Heart right ventricle (tissue), 16 donors: ENCODE measurements at regions not wholly inside any gene's neighbourhood (a gene's known extent, or its start where the extent isn't known, plus 50 kb on each side); places are given as distances from the start of the nearest gene placed in this dataset.

Source experiments
- ATAC-seq, 8 donors: fragments of 200-7000 bp; cut with Tn5 transposase; one replicate each; pipeline ENCODE4 v1.9.1; 2020; ENCODE audit warnings: mild to moderate bottlenecking in 8 of 8, moderate library complexity in 8 of 8, moderate number of reproducible peaks in 1 of 8
- DNase-seq, 2 donors: peaks; one replicate each; pipeline ENCODE4 v3.0.0-alpha.2; 2020
- H3K27ac ChIP-seq, 10 donors: fragments of 200-600 bp; sonication (generic) in 2 of 10; one replicate each; pipeline versions ENCODE4 v1.5.0 to v1.8.0; 2020 to 2022; ENCODE audit warnings: mild to moderate bottlenecking in 3 of 10
- H3K27me3 ChIP-seq, 7 donors: fragments of 200-600 bp; one replicate each; pipeline ENCODE4 v1.8.0; 2021 to 2022; ENCODE audit warnings: mild to moderate bottlenecking in 2 of 7
- H3K36me3 ChIP-seq, 9 donors: fragments of 200-600 bp; sonication (generic) in 1 of 9; one replicate each; pipeline versions ENCODE4 v1.5.0 to v1.8.0; 2020 to 2022; ENCODE audit warnings: mild to moderate bottlenecking in 2 of 9
- H3K4me1 ChIP-seq, 9 donors: fragments of 200-600 bp; sonication (generic) in 1 of 9; one replicate each; pipeline versions ENCODE4 v1.5.0 to v1.8.0; 2020 to 2022; ENCODE audit warnings: mild to moderate bottlenecking in 4 of 9
- H3K4me3 ChIP-seq, 10 donors: fragments of 200-600 bp; sonication (generic) in 2 of 10; one replicate each; pipeline versions ENCODE4 v1.5.0 to v1.8.0; 2020 to 2022; ENCODE audit warnings: mild to moderate bottlenecking in 7 of 10, moderate library complexity in 2 of 10
- H3K9me3 ChIP-seq, 11 donors: fragments of 200-600 bp in 10 of 11; sonication (generic) in 2 of 11; one replicate each; pipeline versions ENCODE4 v1.5.0 to v1.8.0; 2013 to 2022; ENCODE audit warnings: mild to moderate bottlenecking in 2 of 11, control low read depth in 1 of 11, moderate library complexity in 1 of 11
- WGBS, 2 donors: extraction: QIAGEN DNeasy Blood & Tissue Kit; methylation state at CpG; one replicate each; pipeline ENCODE4 v1.1.7; 2013; ENCODE audit warnings: inconsistent platforms in 1 of 2; 5-methylcytosine and 5-hydroxymethylcytosine counted together
- intact Hi-C, 10 donors: fragments of 100-400 bp; cut with DNase I; formaldehyde crosslinking; loops; one replicate each; pipeline versions ENCODE4 v1.11.1 to v1.14.2; 2022
- TF ChIP-seq, protein P1 (sequence below), 9 donors: fragments of 200-600 bp; sonication (generic) in 2 of 9; IDR thresholded peaks; one replicate each; pipeline versions ENCODE4 v1.5.0 to v1.8.0; 2021 to 2022; ENCODE audit warnings: antibody characterized with exemption in 9 of 9, mild to moderate bottlenecking in 5 of 9, moderate library complexity in 1 of 9
- donor health status: Arrhythmogenic right ventricular cardiomyopathy.
- donor health status: ischemic (EF 13 %, LVEDD 7.1; RV severe dilation, severe dysfunction).
- donor health status: healthy with polysubstance abuse.
- donor health status: DM: no; HTN: yes; CAD: no.
- donor health status: DM: no; HTN: no; CAD: no.
- donor health status: ischemic (EF 25% LVEDD 6.9; RV normal size, moderate dysfunction).
- donor health status: ischemic (EF 25% LVEDD 5.7; RV mildly dilated, moderate dysfunction).
- donor health status: healthy.
- donor health status: DM: yes; HTN: yes; CAD: no.
- donor health status: Ischemic cardiomyopathy.
- donor health status: ischemic (EF 35%, LVEDD 5.7; RV mildly dilated, moderate dysfunction).
- donor health status: nonischemic (EF 11% LVEDD 7.7; RV severe dilation, severe dysfunction).
- donor health status: DM: yes; HTN: yes; CAD: no.
- donor health status: PGD.
- donor health status: ischemic (EF 29% LVEDD 5.4; RV normal size, mild dysfunction).
- donor health status: nonischemic (EF 23%, LVEDD 6.1; RV moderate dilation, normal function).

DNA sequence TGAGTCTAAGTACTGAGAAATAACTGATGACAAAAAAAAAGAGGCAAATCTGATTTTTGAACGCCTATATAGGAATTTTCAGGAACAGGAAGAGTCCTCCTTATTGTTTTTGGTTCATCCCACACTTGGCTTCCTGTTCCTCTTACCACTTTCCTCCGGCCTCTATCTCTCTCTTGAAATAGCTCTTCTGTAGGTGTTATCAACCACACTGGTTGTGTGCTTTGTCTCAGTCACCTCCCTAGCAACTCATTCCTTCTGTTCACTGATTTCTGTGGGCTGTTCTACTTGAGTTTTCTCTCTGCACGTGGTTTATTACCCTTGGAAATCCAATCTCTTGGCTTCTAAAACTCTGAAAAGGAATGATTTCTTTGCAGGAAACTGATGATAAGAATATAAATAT is 78.7 kb upstream of the C11orf87 start:
- 9 to 16% methylated on average over 3 of the region's 3 CpGs for WGBS, 2 donors
- ATAC-seq, result peak in 5 of 8 donors; percentile 52 to 79 (median 68)

DNA sequence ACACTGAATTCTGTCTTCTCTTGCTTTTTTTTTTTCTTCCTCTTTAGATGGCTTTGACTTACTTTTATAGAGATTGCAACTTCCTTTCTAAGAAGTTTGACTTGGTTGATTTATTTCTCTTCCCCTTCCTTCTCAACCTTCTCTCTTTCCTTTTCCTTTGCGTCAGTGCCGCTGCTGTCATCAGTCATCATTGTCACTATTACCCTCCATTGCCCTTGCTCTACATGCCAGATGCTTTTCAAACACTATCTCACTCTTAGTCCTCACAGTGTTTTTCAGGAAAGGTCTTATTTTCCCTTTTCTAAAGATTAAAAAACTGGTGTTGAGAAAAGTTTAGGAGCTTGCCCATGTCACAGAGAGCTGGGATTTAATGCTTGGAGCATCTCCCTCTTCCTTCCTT is 74.7 kb upstream of the C11orf87 start:
- Histone ChIP-seq H3K27ac (no peak overlapping the region), H3K27me3 (no peaks in the 10 kb centered on the region), H3K36me3 (no peaks in the 10 kb centered on the region), H3K9me3 (no peaks in the 10 kb centered on the region), H3K4me1 (peaks cover 0 to 12% (median 0%) of the 10 kb centered on the region in 9 donors), H3K4me3 (no peak overlapping the region)
- WGBS, 2 donors, result 36 to 40% methylated on average over 2 of the region's 2 CpGs
- TF ChIP-seq, protein P1, sequence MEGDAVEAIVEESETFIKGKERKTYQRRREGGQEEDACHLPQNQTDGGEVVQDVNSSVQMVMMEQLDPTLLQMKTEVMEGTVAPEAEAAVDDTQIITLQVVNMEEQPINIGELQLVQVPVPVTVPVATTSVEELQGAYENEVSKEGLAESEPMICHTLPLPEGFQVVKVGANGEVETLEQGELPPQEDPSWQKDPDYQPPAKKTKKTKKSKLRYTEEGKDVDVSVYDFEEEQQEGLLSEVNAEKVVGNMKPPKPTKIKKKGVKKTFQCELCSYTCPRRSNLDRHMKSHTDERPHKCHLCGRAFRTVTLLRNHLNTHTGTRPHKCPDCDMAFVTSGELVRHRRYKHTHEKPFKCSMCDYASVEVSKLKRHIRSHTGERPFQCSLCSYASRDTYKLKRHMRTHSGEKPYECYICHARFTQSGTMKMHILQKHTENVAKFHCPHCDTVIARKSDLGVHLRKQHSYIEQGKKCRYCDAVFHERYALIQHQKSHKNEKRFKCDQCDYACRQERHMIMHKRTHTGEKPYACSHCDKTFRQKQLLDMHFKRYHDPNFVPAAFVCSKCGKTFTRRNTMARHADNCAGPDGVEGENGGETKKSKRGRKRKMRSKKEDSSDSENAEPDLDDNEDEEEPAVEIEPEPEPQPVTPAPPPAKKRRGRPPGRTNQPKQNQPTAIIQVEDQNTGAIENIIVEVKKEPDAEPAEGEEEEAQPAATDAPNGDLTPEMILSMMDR (IDR thresholded peaks at IDR 0.05), result no peak
- DNase-seq, result no peak
- intact Hi-C loops, result no loop called here
- peak in 2 of 8 donors; percentile 67 to 71 for ATAC-seq

More for the DNA sequence above, 78.7 kb upstream of the C11orf87 start:
- Histone ChIP-seq H3K4me1 (peaks cover 0 to 12% (median 0%) of the 10 kb centered on the region in 9 donors), H3K36me3 (no peaks in the 10 kb centered on the region), H3K27me3 (no peaks in the 10 kb centered on the region), H3K27ac (no peak overlapping the region), H3K9me3 (peaks cover 0 to 4% (median 0%) of the 10 kb centered on the region in 11 donors), H3K4me3 (no peak overlapping the region)
- intact Hi-C loops, result no loop called here
- TF ChIP-seq, protein P1 (IDR thresholded peaks at IDR 0.05), result no peak
- DNase-seq, result no peak

DNA sequence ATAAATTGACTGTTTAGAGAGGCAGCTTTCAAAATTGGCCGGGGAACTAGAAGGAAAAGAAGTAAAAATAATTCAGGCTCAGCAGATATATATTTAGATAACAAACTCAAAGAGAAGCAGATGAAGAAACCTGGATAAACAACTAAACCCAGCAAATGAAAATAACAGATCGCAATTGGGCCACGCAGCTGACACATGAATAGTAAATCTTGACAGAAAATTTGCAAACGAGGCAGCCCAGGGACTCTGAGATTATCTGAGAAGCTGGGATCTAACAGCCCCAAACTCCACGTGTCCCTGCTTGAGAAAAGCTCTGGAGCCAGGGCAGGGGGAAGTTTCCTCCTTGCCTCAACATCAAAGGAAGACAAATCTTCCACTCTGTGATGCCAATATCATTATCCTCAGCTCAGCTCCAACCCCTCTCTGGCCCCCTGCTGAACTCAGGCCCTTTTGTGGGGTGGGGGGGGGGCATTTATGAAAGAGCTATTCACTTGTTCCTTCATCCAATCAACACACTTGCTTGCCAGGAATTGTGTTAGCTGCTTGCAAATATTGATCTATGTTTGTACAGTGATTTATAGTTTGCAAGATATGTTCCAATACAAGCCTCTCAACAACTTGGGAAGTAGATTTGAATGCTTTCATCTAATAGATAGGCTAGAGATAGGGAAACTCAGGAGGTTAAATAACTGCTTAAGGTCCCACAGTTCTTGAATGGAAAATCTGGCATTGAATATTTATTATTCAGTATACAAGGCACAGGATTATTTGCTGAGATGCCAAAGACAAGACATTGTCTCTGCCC is 72.5 kb upstream of the C11orf87 start:
- Histone ChIP-seq H3K4me3 (no peak overlapping the region), H3K27ac (no peak overlapping the region), H3K36me3 (no peaks in the 10 kb centered on the region), H3K9me3 (no peaks in the 10 kb centered on the region), H3K27me3 (no peaks in the 10 kb centered on the region), H3K4me1 (no peaks in the 10 kb centered on the region)
- no peak for ATAC-seq
- intact Hi-C loops, result no loop called here
- DNase-seq, result no peak
- TF ChIP-seq, protein P1 (IDR thresholded peaks at IDR 0.05), result no peak
- 61 to 74% methylated on average over 5 of the region's 5 CpGs for WGBS, 2 donors

DNA sequence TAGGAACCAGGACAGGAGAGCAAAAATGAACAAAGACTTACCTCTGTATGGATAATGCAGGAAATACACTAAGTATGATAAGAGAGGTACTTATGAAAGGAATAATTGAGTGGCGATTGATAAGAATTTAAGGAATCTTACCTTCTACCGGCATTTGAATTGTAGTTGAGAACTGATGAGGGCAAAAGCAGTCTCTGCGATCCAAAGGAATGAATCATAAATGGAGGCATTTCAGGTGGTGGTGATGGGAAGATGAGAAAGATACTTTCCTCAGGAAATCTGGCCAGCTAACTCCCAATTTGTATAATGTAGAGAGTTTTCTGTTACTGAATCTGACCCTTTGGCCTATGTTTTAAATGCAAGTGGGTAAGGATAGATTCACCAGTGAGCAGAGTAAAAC is 71.9 kb upstream of the C11orf87 start:
- H3K9me3 ChIP-seq, result no peaks in the 10 kb centered on the region
- no peak overlapping the region for H3K4me3 ChIP-seq
- TF ChIP-seq, protein P1 (IDR thresholded peaks at IDR 0.05), result no peak
- no peak for DNase-seq
- no peaks in the 10 kb centered on the region for H3K27me3 ChIP-seq
- H3K36me3 ChIP-seq, result no peaks in the 10 kb centered on the region
- ATAC-seq, result no peak
- no peaks in the 10 kb centered on the region for H3K4me1 ChIP-seq
- intact Hi-C loops, result no loop called here
- H3K27ac ChIP-seq, result no peak overlapping the region
- WGBS, 2 donors, result 65 to 68% methylated on average over 3 of the region's 3 CpGs
